ENCODE measurements at regions not wholly inside any gene's neighbourhood (a gene's known extent, or its start where the extent isn't known, plus 50 kb on each side); places are given as distances from the start of the nearest gene placed in this dataset.

DNA sequence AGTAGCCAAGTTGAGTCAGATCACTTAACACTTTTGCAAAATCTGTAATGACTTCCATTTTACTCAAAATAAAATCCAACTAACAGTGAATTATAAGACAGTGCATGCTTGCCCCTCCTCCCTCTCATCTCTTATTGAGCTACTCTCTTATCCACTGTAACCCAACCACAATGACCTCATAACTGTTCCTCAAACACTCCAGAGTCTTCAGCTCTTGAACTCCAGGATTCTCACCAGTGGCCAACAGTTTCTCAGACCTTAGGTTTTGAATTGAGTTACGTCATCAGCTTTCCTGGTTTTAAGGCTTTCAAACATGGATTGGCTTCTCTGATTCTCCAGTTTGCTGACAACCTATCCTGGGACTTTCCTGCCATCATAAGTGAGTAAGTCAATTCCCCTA is 938.3 kb downstream of the RAB28 start:
- Histone ChIP-seq H3K36me3 (replicated peaks in 1 of 2; ENCODE audit: control extremely low read depth in 1 of 2, control insufficient read depth in 1 of 2, extremely low read depth in 1 of 2, insufficient read depth in 2 of 2, low read length in 1 of 2) (no peaks in the 10 kb centered on the region), H3K9ac (ENCODE audit: low read length) (no peak overlapping the region), H3K4me3 (ENCODE audit: control extremely low read depth in 1 of 5, extremely low read depth in 1 of 5, insufficient read depth in 1 of 5, low read depth in 2 of 5, low read length in 4 of 5) (no peak overlapping the region), H3K4me1 (ENCODE audit: control insufficient read depth in 2 of 2, insufficient read depth in 2 of 2, low read length in 2 of 2) (no peaks in the 10 kb centered on the region), H3K27me3 (replicated peaks in 1 of 4; ENCODE audit: control extremely low read depth in 1 of 4, control insufficient read depth in 3 of 4, insufficient read depth in 4 of 4, low read length in 3 of 4) (no peaks in the 10 kb centered on the region), H3K4me2 (replicated peaks; ENCODE audit: low read depth, low read length, poor library complexity, severe bottlenecking) (no peak overlapping the region), H4K20me1 (ENCODE audit: control insufficient read depth, insufficient read depth, low read length, poor library complexity, severe bottlenecking) (no peaks in the 10 kb centered on the region), H3K9me3 (ENCODE audit: control extremely low read depth in 1 of 3, control insufficient read depth in 2 of 3, insufficient read depth in 1 of 3, low read length in 2 of 3) (peaks cover 0 to under 1% (median 0%) of the 10 kb centered on the region in 3 donors), H3K27ac (ENCODE audit: low read length in 2 of 2) (no peak overlapping the region), H2AFZ (ENCODE audit: insufficient read depth, low read depth, low read length, poor library complexity, severe bottlenecking) (no peak overlapping the region), H3K79me2 (ENCODE audit: control insufficient read depth, insufficient read depth, low read length) (no peaks in the 10 kb centered on the region)
- WGBS (ENCODE audit: insufficient coverage), result 92% methylated on average over 1 of the region's 1 CpG
- intact Hi-C loops (cut with micrococcal nuclease), result no loop called here
- Mint-ChIP-seq H3K4me3 (no peak overlapping the region), H3K27me3 (no peaks in the 10 kb centered on the region), H3K4me1 (no peaks in the 10 kb centered on the region), H3K27ac (no peak overlapping the region), H3K9me3 (ENCODE audit: insufficient read depth) (peaks cover 4% of the 10 kb centered on the region)
- no peak for DNase-seq
- POLR2A ChIA-PET, result no interaction called here
- CTCF ChIA-PET, result no interaction called here
- no peak for ATAC-seq (ENCODE audit: low read depth)
- TF ChIP-seq, protein P1, sequence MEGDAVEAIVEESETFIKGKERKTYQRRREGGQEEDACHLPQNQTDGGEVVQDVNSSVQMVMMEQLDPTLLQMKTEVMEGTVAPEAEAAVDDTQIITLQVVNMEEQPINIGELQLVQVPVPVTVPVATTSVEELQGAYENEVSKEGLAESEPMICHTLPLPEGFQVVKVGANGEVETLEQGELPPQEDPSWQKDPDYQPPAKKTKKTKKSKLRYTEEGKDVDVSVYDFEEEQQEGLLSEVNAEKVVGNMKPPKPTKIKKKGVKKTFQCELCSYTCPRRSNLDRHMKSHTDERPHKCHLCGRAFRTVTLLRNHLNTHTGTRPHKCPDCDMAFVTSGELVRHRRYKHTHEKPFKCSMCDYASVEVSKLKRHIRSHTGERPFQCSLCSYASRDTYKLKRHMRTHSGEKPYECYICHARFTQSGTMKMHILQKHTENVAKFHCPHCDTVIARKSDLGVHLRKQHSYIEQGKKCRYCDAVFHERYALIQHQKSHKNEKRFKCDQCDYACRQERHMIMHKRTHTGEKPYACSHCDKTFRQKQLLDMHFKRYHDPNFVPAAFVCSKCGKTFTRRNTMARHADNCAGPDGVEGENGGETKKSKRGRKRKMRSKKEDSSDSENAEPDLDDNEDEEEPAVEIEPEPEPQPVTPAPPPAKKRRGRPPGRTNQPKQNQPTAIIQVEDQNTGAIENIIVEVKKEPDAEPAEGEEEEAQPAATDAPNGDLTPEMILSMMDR (IDR thresholded peaks at IDR 0.05), result no peak
- TF ChIP-seq EZH2 (IDR thresholded peaks at IDR 0.05; ENCODE audit: borderline replicate concordance, insufficient read depth, low read depth, low read length, poor library complexity, severe bottlenecking), result no peak

DNA sequence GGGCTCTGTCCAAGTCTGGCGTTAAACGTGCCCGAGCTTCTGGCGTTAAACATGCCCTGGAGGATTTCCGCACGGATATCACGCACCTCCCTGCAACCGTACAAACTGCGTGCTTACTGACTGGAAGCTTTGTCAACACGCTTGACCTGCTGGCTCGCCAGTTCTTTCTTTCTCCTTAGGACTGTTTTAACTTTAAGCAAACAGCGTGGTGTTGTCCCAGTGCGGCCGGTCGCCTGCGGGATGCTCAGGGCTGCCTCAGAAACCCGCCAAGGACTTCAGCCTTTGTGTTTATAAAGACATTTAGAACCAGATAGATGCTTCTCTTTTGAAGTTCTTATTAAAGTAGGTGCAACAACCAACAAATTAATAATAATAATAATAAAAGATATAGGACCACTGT is 946.0 kb downstream of the RAB28 start:
- TF ChIP-seq, protein P1 (IDR thresholded peaks at IDR 0.05), result no peak
- no peak for TF ChIP-seq EZH2 (IDR thresholded peaks at IDR 0.05; ENCODE audit: borderline replicate concordance, insufficient read depth, low read depth, low read length, poor library complexity, severe bottlenecking)
- H3K27me3 Mint-ChIP-seq, result no peaks in the 10 kb centered on the region
- CTCF ChIA-PET, result no interaction called here
- no peaks in the 10 kb centered on the region for H4K20me1 ChIP-seq (ENCODE audit: control insufficient read depth, insufficient read depth, low read length, poor library complexity, severe bottlenecking)
- DNase-seq (no peak), ATAC-seq (ENCODE audit: low read depth) (no peak)
- intact Hi-C loops (cut with micrococcal nuclease), result no loop called here
- H3K27ac ChIP-seq (ENCODE audit: low read length in 2 of 2), result no peak overlapping the region
- POLR2A ChIA-PET, result no interaction called here
- H3K4me3 ChIP-seq (ENCODE audit: control extremely low read depth in 1 of 5, extremely low read depth in 1 of 5, insufficient read depth in 1 of 5, low read depth in 2 of 5, low read length in 4 of 5), result no peak overlapping the region
- H3K4me3 Mint-ChIP-seq, result no peak overlapping the region
- H3K9me3 ChIP-seq (ENCODE audit: control extremely low read depth in 1 of 3, control insufficient read depth in 2 of 3, insufficient read depth in 1 of 3, low read length in 2 of 3), result peaks cover 0 to 9% (median 0%) of the 10 kb centered on the region in 3 donors
- 96% methylated on average over 16 of the region's 17 CpGs for WGBS (ENCODE audit: insufficient coverage)
- H2AFZ ChIP-seq (ENCODE audit: insufficient read depth, low read depth, low read length, poor library complexity, severe bottlenecking), result no peak overlapping the region
- no peaks in the 10 kb centered on the region for H3K27me3 ChIP-seq (replicated peaks in 1 of 4; ENCODE audit: control extremely low read depth in 1 of 4, control insufficient read depth in 3 of 4, insufficient read depth in 4 of 4, low read length in 3 of 4)
- H3K9ac ChIP-seq (ENCODE audit: low read length), result no peak overlapping the region
- no peak overlapping the region for H3K27ac Mint-ChIP-seq
- H3K4me1 ChIP-seq (ENCODE audit: control insufficient read depth in 2 of 2, insufficient read depth in 2 of 2, low read length in 2 of 2), result no peaks in the 10 kb centered on the region
- H3K9me3 Mint-ChIP-seq (ENCODE audit: insufficient read depth), result no peaks in the 10 kb centered on the region
- H3K4me1 Mint-ChIP-seq, result no peaks in the 10 kb centered on the region
- H3K4me2 ChIP-seq (replicated peaks; ENCODE audit: low read depth, low read length, poor library complexity, severe bottlenecking), result no peak overlapping the region
- H3K79me2 ChIP-seq (ENCODE audit: control insufficient read depth, insufficient read depth, low read length), result no peaks in the 10 kb centered on the region
- no peaks in the 10 kb centered on the region for H3K36me3 ChIP-seq (replicated peaks in 1 of 2; ENCODE audit: control extremely low read depth in 1 of 2, control insufficient read depth in 1 of 2, extremely low read depth in 1 of 2, insufficient read depth in 2 of 2, low read length in 1 of 2)

Measured in B cell (primary cell).